LNCAP (cell line): ENCODE measurements at regions not wholly inside any gene's neighbourhood (a gene's known extent, or its start where the extent isn't known, plus 50 kb on each side); places are given as distances from the start of the nearest gene placed in this dataset.

Experiments
- CTCF ChIP-seq: fragments of 450-650 bp; IDR thresholded peaks from 2 replicates; pipeline ENCODE4 v1.5.1; 2017; ENCODE audit warnings: mild to moderate bottlenecking

- no peak for TF ChIP-seq CTCF
Observed at GRCh38 chr21:15653710-15654109, 76.1 kb upstream of the USP25 start.

DNA sequence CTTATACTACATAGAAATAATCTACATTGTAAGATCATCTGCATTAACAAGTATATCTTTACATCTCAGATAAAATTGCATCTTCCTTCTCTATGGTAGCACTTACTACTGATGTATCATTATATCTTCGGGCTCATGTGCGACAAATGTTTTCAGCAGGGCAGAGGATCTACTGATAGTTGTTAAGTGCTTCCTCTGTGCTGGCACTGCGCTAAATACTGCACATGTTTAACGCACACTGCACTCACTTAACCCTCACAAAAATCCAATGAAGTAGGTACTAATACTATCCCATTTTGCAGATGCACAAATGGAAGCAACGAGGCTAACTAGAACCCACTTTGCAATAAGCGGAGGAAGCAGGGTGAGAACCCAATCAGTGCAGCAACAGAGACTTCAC, 75.6 kb upstream of the USP25 start:
- TF ChIP-seq CTCF: no peak

GRCh38 chr21:15659753-15660422, 69.9 kb upstream of the USP25 start:
- TF ChIP-seq CTCF: no peak

- no peak for TF ChIP-seq CTCF
Observed at GRCh38 chr21:15660423-15660804, 69.4 kb upstream of the USP25 start.

GRCh38 chr21:15667010-15667409, 62.8 kb upstream of the USP25 start:
- no peak for TF ChIP-seq CTCF

- TF ChIP-seq CTCF: no peak
Observed at GRCh38 chr21:15667819-15668218, 62.0 kb upstream of the USP25 start.

- no peak for TF ChIP-seq CTCF
Observed at GRCh38 chr21:15669247-15669646, 60.5 kb upstream of the USP25 start.

- no peak for TF ChIP-seq CTCF
Observed at GRCh38 chr21:15671188-15671587, 58.6 kb upstream of the USP25 start.
